ENCODE measurements at regions not wholly inside any gene's neighbourhood (a gene's known extent, or its start where the extent isn't known, plus 50 kb on each side); places are given as distances from the start of the nearest gene placed in this dataset.

DNA sequence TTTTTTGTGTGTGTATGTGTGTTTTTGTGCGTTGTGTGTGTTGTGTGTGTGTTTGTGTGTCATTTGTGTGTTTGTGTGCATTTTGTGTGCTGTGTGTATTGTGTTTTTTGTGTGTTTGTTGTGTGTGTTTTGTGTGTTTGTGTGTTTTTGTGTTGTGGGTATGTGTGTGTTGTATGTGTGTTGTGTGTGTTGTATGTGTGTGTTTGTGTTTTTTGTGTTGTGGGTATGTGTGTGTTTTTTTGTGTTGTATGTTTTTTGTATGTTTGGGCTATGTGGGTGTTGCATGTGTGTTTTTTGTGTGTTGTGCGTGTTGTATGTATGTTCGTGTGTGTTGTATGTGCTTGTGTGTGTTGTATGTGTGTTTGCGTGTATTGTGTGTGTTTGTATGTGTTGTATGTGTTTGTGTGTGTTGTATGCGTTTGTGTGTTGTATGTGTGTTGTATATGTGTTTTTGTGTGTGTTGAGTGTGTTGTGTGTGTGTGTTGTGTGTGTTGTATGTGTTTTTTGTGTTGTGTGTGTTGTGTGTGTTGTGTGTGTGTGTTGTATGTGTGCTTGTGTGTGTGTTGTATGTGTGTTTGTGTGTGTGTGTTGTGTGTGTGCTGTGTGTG is 275.3 kb downstream of the HRH4 start:
- H3K4me3 Mint-ChIP-seq: no peak overlapping the region
- H2BK5ac ChIP-seq (ENCODE audit: insufficient read length, low read length): no peak overlapping the region
- H3K79me1 ChIP-seq (ENCODE audit: insufficient read depth, low read depth, low read length, poor library complexity, severe bottlenecking): no peaks in the 10 kb centered on the region
- no peak overlapping the region for H3K4me2 ChIP-seq (ENCODE audit: insufficient read depth, insufficient read length, low read length)
- peaks cover 0 to 4% of the 10 kb centered on the region in 2 experiments; a peak in 1 of 4 replicates for H3K4me1 Mint-ChIP-seq
- no peak for DNase-seq
- no peaks in the 10 kb centered on the region for H4K20me1 ChIP-seq (ENCODE audit: control insufficient read depth, insufficient read depth, insufficient read length)
- no peaks in the 10 kb centered on the region for H3K79me2 ChIP-seq (ENCODE audit: insufficient read depth, low read length)
- H3K9me3 Mint-ChIP-seq: no peaks in the 10 kb centered on the region
- no peak overlapping the region for H2AK5ac ChIP-seq (ENCODE audit: insufficient read length, low read length)
- H3K27me3 Mint-ChIP-seq (ENCODE audit: low read depth): no peaks in the 10 kb centered on the region
- H3K4me1 ChIP-seq (ENCODE audit: insufficient read depth, low read length): no peaks in the 10 kb centered on the region
- no peaks in the 10 kb centered on the region for H3K9me3 ChIP-seq (ENCODE audit: control insufficient read depth, low read depth, low read length)
- H2BK20ac ChIP-seq (ENCODE audit: low read depth, low read length, poor library complexity, severe bottlenecking): no peak overlapping the region
- no peak overlapping the region for H4K5ac ChIP-seq (ENCODE audit: insufficient read length, low read depth, low read length)
- no peak overlapping the region for H2BK12ac ChIP-seq (ENCODE audit: insufficient read length, low read depth, low read length)
- no peak overlapping the region for H3K56ac ChIP-seq (ENCODE audit: insufficient read length, low read depth, low read length)
- TF ChIP-seq, protein P1, sequence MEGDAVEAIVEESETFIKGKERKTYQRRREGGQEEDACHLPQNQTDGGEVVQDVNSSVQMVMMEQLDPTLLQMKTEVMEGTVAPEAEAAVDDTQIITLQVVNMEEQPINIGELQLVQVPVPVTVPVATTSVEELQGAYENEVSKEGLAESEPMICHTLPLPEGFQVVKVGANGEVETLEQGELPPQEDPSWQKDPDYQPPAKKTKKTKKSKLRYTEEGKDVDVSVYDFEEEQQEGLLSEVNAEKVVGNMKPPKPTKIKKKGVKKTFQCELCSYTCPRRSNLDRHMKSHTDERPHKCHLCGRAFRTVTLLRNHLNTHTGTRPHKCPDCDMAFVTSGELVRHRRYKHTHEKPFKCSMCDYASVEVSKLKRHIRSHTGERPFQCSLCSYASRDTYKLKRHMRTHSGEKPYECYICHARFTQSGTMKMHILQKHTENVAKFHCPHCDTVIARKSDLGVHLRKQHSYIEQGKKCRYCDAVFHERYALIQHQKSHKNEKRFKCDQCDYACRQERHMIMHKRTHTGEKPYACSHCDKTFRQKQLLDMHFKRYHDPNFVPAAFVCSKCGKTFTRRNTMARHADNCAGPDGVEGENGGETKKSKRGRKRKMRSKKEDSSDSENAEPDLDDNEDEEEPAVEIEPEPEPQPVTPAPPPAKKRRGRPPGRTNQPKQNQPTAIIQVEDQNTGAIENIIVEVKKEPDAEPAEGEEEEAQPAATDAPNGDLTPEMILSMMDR (conservative IDR thresholded peaks at IDR 0.05): no peak
- H3K23ac ChIP-seq (ENCODE audit: insufficient read length, low read depth, low read length): no peak overlapping the region
- no peak overlapping the region for H3T11ph ChIP-seq (ENCODE audit: low read length)
- no peak overlapping the region for H2BK120ac ChIP-seq (ENCODE audit: low read depth, low read length, poor library complexity, severe bottlenecking)
- H2AFZ ChIP-seq (ENCODE audit: low read length): no peak overlapping the region
- H3K14ac ChIP-seq (ENCODE audit: insufficient read depth, low read length): no peak overlapping the region
- no peaks in the 10 kb centered on the region for H3K23me2 ChIP-seq (ENCODE audit: insufficient read length, low read depth, low read length, poor library complexity, severe bottlenecking)
- 100% methylated on average over 5 of the region's 5 CpGs for WGBS (ENCODE audit: extremely low coverage, insufficient read length, low lambda C conversion rate)
- H4K8ac ChIP-seq (replicated peaks; ENCODE audit: insufficient read length, low read depth, low read length): no peak overlapping the region
- H3K27me3 ChIP-seq (ENCODE audit: insufficient read depth, low read length): no peaks in the 10 kb centered on the region
- no peak overlapping the region for H2BK15ac ChIP-seq (ENCODE audit: low read depth, low read length)
- H3K4ac ChIP-seq (ENCODE audit: low read depth, low read length): no peak overlapping the region
- H3K27ac Mint-ChIP-seq: no peak overlapping the region
- no peak overlapping the region for H3K27ac ChIP-seq (ENCODE audit: insufficient read length, low read depth, low read length)
- no peak overlapping the region for H4K91ac ChIP-seq (ENCODE audit: insufficient read length, low read depth, low read length)
- H3K36me3 Mint-ChIP-seq (ENCODE audit: insufficient read depth in 1 of 3, low read depth in 3 of 3): peaks cover 0 to 4% (median 0%) of the 10 kb centered on the region in 3 experiments; a peak in 1 of 7 replicates
- no peak overlapping the region for H3K18ac ChIP-seq (ENCODE audit: insufficient read length, low read depth, low read length)
- no peak overlapping the region for H3K9ac ChIP-seq (ENCODE audit: extremely low read depth, insufficient read length, low read length)
